Sigmoid colon (tissue), 6 donors: ENCODE measurements at regions not wholly inside any gene's neighbourhood (a gene's known extent, or its start where the extent isn't known, plus 50 kb on each side); places are given as distances from the start of the nearest gene placed in this dataset.

Experiments
- DNase-seq: peaks from one replicate; pipeline ENCODE4 v3.0.0-alpha.2; 2019
- H3K27ac ChIP-seq, 4 donors: fragments of 200-600 bp; sonication (generic); one replicate each; pipeline ENCODE4 v1.5.1; 2016 to 2019; ENCODE audit warnings: mild to moderate bottlenecking in 1 of 4
- H3K27me3 ChIP-seq, 3 donors: fragments of 200-600 bp; sonication (generic); one replicate each; pipeline ENCODE4 v1.5.1; 2019; ENCODE audit warnings: mild to moderate bottlenecking in 1 of 3
- H3K36me3 ChIP-seq, 4 donors: fragments of 200-600 bp; sonication (generic); one replicate each; pipeline ENCODE4 v1.5.1; 2016 to 2019
- H3K4me1 ChIP-seq, 4 donors: fragments of 200-600 bp; sonication (generic); one replicate each; pipeline ENCODE4 v1.5.1; 2017 to 2019
- H3K4me3 ChIP-seq, 4 donors: fragments of 200-600 bp; sonication (generic); one replicate each; pipeline ENCODE4 v1.5.1; 2017 to 2019; ENCODE audit warnings: mild to moderate bottlenecking in 2 of 4, moderate library complexity in 1 of 4
- H3K9me3 ChIP-seq, 4 donors: fragments of 200-600 bp in 3 of 4; sonication (generic) in 3 of 4; one replicate each; pipeline versions ENCODE4 v1.5.1 to v1.6.1; 2013 to 2019
- CTCF ChIP-seq, 4 experiments: fragments of 450-650 bp in 3 of 4; fragments of 200-600 bp in 1 of 4; IDR thresholded peaks; one replicate each; pipeline ENCODE4 v1.5.1; 2016 to 2019; ENCODE audit warnings: antibody characterized with exemption in 4 of 4, mild to moderate bottlenecking in 3 of 4, moderate library complexity in 2 of 4
- EP300 ChIP-seq, 4 donors: sonication (generic); formaldehyde crosslinking; IDR thresholded peaks; one replicate each; pipeline ENCODE4 v1.6.1; 2017; ENCODE audit warnings: antibody characterized with exemption in 4 of 4
- POLR2A ChIP-seq, 2 donors: fragments of 450-650 bp; IDR thresholded peaks; one replicate each; pipeline ENCODE4 v1.6.1; 2016; ENCODE audit warnings: antibody characterized with exemption in 2 of 2, mild to moderate bottlenecking in 2 of 2, moderate library complexity in 2 of 2
- POLR2AphosphoS5 ChIP-seq, 4 donors: sonication (generic); formaldehyde crosslinking; IDR thresholded peaks; one replicate each; pipeline ENCODE4 v1.6.1; 2017; ENCODE audit warnings: antibody characterized with exemption in 4 of 4
- WGBS, 2 donors: extraction: QIAGEN DNeasy Blood & Tissue Kit; methylation state at CpG; one replicate each; pipeline ENCODE4 v1.1.7; 2013; 5-methylcytosine and 5-hydroxymethylcytosine counted together
- intact Hi-C: fragments of 100-400 bp; cut with DNase I; formaldehyde crosslinking; loops from one replicate; pipeline ENCODE4 v1.15.1; 2023
- donor health status: healthy with polysubstance abuse.
- donor health status: healthy.

- H3K27ac ChIP-seq = no peak overlapping the region
- 89 to 90% methylated on average over 2 of the region's 2 CpGs for WGBS, 2 donors
- no peak for DNase-seq
- H3K4me3 ChIP-seq = no peak overlapping the region
- no peaks in the 10 kb centered on the region for H3K36me3 ChIP-seq
- intact Hi-C loops = no loop called here
- no peaks in the 10 kb centered on the region for H3K27me3 ChIP-seq
- TF ChIP-seq POLR2A (IDR thresholded peaks at IDR 0.05) (no peak), EP300 (IDR thresholded peaks at IDR 0.05) (no peak), POLR2AphosphoS5 (IDR thresholded peaks at IDR 0.05) (no peak), CTCF (IDR thresholded peaks at IDR 0.05) (no peak)
- H3K9me3 ChIP-seq = no peaks in the 10 kb centered on the region
- H3K4me1 ChIP-seq = no peaks in the 10 kb centered on the region
Observed at GRCh38 chr7:17710312-17710711, 230.0 kb downstream of the SNX13 start.

GRCh38 chr7:17713584-17713983, 226.7 kb downstream of the SNX13 start:
- no peak for DNase-seq
- H3K27ac ChIP-seq = no peak overlapping the region
- H3K27me3 ChIP-seq = no peaks in the 10 kb centered on the region
- no peak overlapping the region for H3K4me3 ChIP-seq
- no peaks in the 10 kb centered on the region for H3K4me1 ChIP-seq
- H3K36me3 ChIP-seq = no peaks in the 10 kb centered on the region
- intact Hi-C loops = no loop called here
- 0% methylated on average over 1 of the region's 1 CpG for whole genome bisulfite sequencing, 2 donors
- TF ChIP-seq CTCF (IDR thresholded peaks at IDR 0.05) = no peak
- TF ChIP-seq POLR2AphosphoS5 (IDR thresholded peaks at IDR 0.05) = no peak
- no peak for TF ChIP-seq EP300 (IDR thresholded peaks at IDR 0.05)
- TF ChIP-seq POLR2A (IDR thresholded peaks at IDR 0.05) = no peak
- no peaks in the 10 kb centered on the region for H3K9me3 ChIP-seq

GRCh38 chr7:17716816-17717215, 223.5 kb downstream of the SNX13 start:
- Histone ChIP-seq H3K9me3 (no peaks in the 10 kb centered on the region), H3K4me1 (no peaks in the 10 kb centered on the region), H3K36me3 (no peaks in the 10 kb centered on the region), H3K27me3 (no peaks in the 10 kb centered on the region), H3K27ac (no peak overlapping the region), H3K4me3 (no peak overlapping the region)
- TF ChIP-seq CTCF (IDR thresholded peaks at IDR 0.05) (no peak), EP300 (IDR thresholded peaks at IDR 0.05) (no peak)
- intact Hi-C loops = no loop called here
- WGBS, 2 donors = 41 to 45% methylated on average over 2 of the region's 2 CpGs
- DNase-seq = no peak

- no peak for TF ChIP-seq POLR2AphosphoS5 (IDR thresholded peaks at IDR 0.05)
- Histone ChIP-seq H3K9me3 (no peaks in the 10 kb centered on the region), H3K4me1 (no peaks in the 10 kb centered on the region), H3K27ac (no peak overlapping the region), H3K36me3 (no peaks in the 10 kb centered on the region), H3K27me3 (no peaks in the 10 kb centered on the region), H3K4me3 (no peak overlapping the region)
- WGBS, 2 donors = 91 to 92% methylated on average over 5 of the region's 5 CpGs
- intact Hi-C loops = no loop called here
- no peak for DNase-seq
Observed at GRCh38 chr7:17719998-17720397, 220.3 kb downstream of the SNX13 start.

GRCh38 chr7:17721736-17722285, 218.5 kb downstream of the SNX13 start:
- no peak for TF ChIP-seq CTCF (IDR thresholded peaks at IDR 0.05)
- TF ChIP-seq POLR2A (IDR thresholded peaks at IDR 0.05) = no peak
- TF ChIP-seq EP300 (IDR thresholded peaks at IDR 0.05) = no peak
- TF ChIP-seq POLR2AphosphoS5 (IDR thresholded peaks at IDR 0.05) = no peak
- no peak for DNase-seq
- intact Hi-C loops = no loop called here

More at GRCh38 chr7:17721736-17722285, 218.5 kb downstream of the SNX13 start:
- Histone ChIP-seq H3K9me3 (no peaks in the 10 kb centered on the region), H3K4me3 (no peak overlapping the region), H3K27ac (no peak overlapping the region), H3K36me3 (no peaks in the 10 kb centered on the region), H3K4me1 (peaks cover 0 to 13% (median 3%) of the 10 kb centered on the region in 4 donors), H3K27me3 (no peaks in the 10 kb centered on the region)
